Progenitor cell of endocrine pancreas (in vitro differentiated cells): ENCODE measurements at regions not wholly inside any gene's neighbourhood (a gene's known extent, or its start where the extent isn't known, plus 50 kb on each side); places are given as distances from the start of the nearest gene placed in this dataset.

Source experiments
- DNase-seq: peaks from one replicate; pipeline ENCODE4 v3.0.0; 2021; ENCODE audit warnings: low spot score; ENCODE audit not compliant: unreplicated experiment
- H3K27ac Mint-ChIP-seq: 2 replicates; pipeline ENCODE4 v1.8.0; 2021; ENCODE audit warnings: mild to moderate bottlenecking, moderate library complexity, mixed read lengths
- H3K27me3 Mint-ChIP-seq: 2 replicates; pipeline ENCODE4 v1.8.0; 2021; ENCODE audit warnings: mixed read lengths
- H3K36me3 Mint-ChIP-seq: 2 replicates; pipeline ENCODE4 v1.8.0; 2022; ENCODE audit warnings: mixed read lengths; ENCODE audit not compliant: insufficient read depth
- H3K4me1 Mint-ChIP-seq: 2 replicates; pipeline ENCODE4 v1.8.0; 2021; ENCODE audit warnings: low read depth, mixed read lengths
- H3K4me3 Mint-ChIP-seq: 2 replicates; pipeline ENCODE4 v1.8.0; 2021; ENCODE audit warnings: low read depth, mild to moderate bottlenecking, moderate library complexity, mixed read lengths
- H3K9me3 Mint-ChIP-seq: 2 replicates; pipeline ENCODE4 v1.8.0; 2021; ENCODE audit warnings: low read depth, mixed read lengths
- TF ChIP-seq, protein P1 (sequence below): fragments of 200-600 bp; sonication (generic); IDR thresholded peaks from one replicate; pipeline ENCODE4 v1.5.0; 2021; ENCODE audit warnings: antibody characterized with exemption, mild to moderate bottlenecking; ENCODE audit not compliant: unreplicated experiment

DNA sequence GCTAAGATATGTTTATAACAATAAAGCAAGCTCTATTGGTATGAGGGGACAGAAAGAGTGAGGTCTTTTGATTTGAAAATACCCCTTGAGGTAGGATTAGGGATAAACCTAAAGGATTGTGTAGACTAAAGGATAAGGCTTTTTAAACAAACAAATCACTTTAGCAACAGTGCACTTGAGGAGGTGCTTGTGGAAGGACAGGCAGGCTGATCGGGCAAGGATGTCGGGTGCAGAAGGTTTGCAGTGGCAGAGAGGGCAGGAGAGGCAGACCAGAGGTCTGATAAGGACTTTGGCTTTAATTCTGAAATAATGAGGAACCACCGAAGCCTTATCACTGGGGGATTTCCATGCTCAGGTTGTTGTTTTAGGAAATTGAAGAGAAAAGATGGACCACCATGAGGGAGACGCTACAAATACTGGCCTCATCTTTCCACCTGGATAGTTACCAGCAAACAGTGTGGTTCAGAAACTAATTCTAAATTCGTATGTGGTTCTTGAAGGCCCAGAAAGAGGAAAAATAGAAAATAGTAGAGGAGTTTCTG lies 119.5 kb upstream of the KLF6 start:
- no peak overlapping the region for H3K27ac Mint-ChIP-seq
- H3K27me3 Mint-ChIP-seq: no peaks in the 10 kb centered on the region

GRCh38 chr10:3902809-3903410 lies 117.9 kb upstream of the KLF6 start:
- peaks cover 16% of the 10 kb centered on the region for H3K4me1 Mint-ChIP-seq
- no peak for DNase-seq
- no peaks in the 10 kb centered on the region for H3K27me3 Mint-ChIP-seq
- H3K9me3 Mint-ChIP-seq: peaks cover 3% of the 10 kb centered on the region
- H3K36me3 Mint-ChIP-seq: no peaks in the 10 kb centered on the region
- no peak overlapping the region for H3K4me3 Mint-ChIP-seq
- H3K27ac Mint-ChIP-seq: peak overlapping the region; percentile 1
- TF ChIP-seq, protein P1, sequence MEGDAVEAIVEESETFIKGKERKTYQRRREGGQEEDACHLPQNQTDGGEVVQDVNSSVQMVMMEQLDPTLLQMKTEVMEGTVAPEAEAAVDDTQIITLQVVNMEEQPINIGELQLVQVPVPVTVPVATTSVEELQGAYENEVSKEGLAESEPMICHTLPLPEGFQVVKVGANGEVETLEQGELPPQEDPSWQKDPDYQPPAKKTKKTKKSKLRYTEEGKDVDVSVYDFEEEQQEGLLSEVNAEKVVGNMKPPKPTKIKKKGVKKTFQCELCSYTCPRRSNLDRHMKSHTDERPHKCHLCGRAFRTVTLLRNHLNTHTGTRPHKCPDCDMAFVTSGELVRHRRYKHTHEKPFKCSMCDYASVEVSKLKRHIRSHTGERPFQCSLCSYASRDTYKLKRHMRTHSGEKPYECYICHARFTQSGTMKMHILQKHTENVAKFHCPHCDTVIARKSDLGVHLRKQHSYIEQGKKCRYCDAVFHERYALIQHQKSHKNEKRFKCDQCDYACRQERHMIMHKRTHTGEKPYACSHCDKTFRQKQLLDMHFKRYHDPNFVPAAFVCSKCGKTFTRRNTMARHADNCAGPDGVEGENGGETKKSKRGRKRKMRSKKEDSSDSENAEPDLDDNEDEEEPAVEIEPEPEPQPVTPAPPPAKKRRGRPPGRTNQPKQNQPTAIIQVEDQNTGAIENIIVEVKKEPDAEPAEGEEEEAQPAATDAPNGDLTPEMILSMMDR: no peak

More for the DNA sequence above, 119.5 kb upstream of the KLF6 start:
- Mint-ChIP-seq H3K36me3 (no peaks in the 10 kb centered on the region), H3K4me1 (peaks cover 16% of the 10 kb centered on the region), H3K9me3 (peaks cover 3% of the 10 kb centered on the region), H3K4me3 (no peak overlapping the region)
- no peak for DNase-seq
- TF ChIP-seq, protein P1: no peak

DNA sequence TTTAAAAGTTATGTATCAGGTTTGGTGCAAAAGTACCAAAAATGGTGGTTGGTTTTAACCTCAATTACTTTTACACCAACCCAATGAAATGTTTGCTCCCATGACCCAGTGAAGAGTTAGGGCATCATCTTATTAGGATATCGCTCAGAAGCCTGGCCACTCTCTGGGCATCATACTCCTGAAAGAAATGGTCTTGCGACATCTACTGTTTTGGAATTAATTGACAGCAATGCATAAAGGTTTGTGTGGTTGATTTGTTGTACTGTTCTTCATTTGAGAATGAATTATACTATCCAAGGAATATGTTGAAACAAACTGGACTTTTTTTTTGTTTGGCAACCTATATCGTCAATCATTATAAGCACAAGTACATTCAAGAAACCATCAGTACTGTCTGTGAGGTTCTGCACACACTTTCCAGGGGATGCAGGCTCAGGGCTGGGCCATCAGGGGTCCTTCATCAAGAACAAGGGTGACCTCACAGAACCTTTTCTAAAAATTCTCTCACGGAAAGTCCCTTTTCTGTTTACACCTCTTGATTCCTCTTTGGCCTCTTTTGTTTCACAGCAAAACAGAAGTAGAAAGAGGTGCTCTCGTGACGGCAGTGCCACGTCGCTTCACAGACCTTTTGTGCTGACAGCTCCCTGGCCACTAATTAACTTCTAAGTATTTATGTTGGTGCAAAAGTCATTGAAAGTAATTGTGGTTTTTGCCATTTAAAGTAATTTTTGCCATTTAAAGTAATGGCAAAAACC lies 117.2 kb upstream of the KLF6 start:
- Mint-ChIP-seq H3K4me1 (peaks cover 14% of the 10 kb centered on the region), H3K9me3 (peaks cover 3% of the 10 kb centered on the region), H3K36me3 (no peaks in the 10 kb centered on the region), H3K27ac (no peak overlapping the region), H3K27me3 (no peaks in the 10 kb centered on the region), H3K4me3 (no peak overlapping the region)
- TF ChIP-seq, protein P1: no peak
- no peak for DNase-seq

- H3K9me3 Mint-ChIP-seq: peaks cover 3% of the 10 kb centered on the region
- TF ChIP-seq, protein P1: no peak
- no peaks in the 10 kb centered on the region for H3K27me3 Mint-ChIP-seq
- H3K36me3 Mint-ChIP-seq: no peaks in the 10 kb centered on the region
- peaks cover 8% of the 10 kb centered on the region for H3K4me1 Mint-ChIP-seq
- no peak overlapping the region for H3K27ac Mint-ChIP-seq
- no peak overlapping the region for H3K4me3 Mint-ChIP-seq
- no peak for DNase-seq
These were observed 116.4 kb upstream of the KLF6 start for GRCh38 chr10:3901370-3901769.

GRCh38 chr10:3900391-3900790 lies 115.4 kb upstream of the KLF6 start:
- Mint-ChIP-seq H3K9me3 (peaks cover 3% of the 10 kb centered on the region), H3K27ac (no peak overlapping the region), H3K4me1 (peaks cover 7% of the 10 kb centered on the region), H3K27me3 (no peaks in the 10 kb centered on the region), H3K36me3 (no peaks in the 10 kb centered on the region), H3K4me3 (no peak overlapping the region)
- no peak for DNase-seq
- TF ChIP-seq, protein P1: no peak
